ENCODE measurements at regions not wholly inside any gene's neighbourhood (a gene's known extent, or its start where the extent isn't known, plus 50 kb on each side); places are given as distances from the start of the nearest gene placed in this dataset.
"Not testable (repeated sequence)": the region's sequence is repeated elsewhere in the genome, so short reads cannot be mapped to it uniquely, and the experiment has no call there.

GRCh38 chr7:118869141-118869540, 644.6 kb downstream of the ANKRD7 start:
- not testable (repeated sequence) for DNase-seq; H3K27me3 ChIP-seq (ENCODE audit: control insufficient read depth, insufficient read depth, low read length); H3K4me1 ChIP-seq (ENCODE audit: control insufficient read depth, insufficient read depth, low read length); H3K4me3 ChIP-seq (ENCODE audit: low read length); H3K36me3 ChIP-seq (ENCODE audit: control insufficient read depth, insufficient read depth, low read length); H3K9me3 ChIP-seq (ENCODE audit: control insufficient read depth, low read depth, low read length); H3K27ac ChIP-seq (ENCODE audit: low read length)
- WGBS (ENCODE audit: insufficient coverage, low lambda C conversion rate): no CpG with 5 or more reads among the region's 2 CpGs

- Histone ChIP-seq H3K36me3 (ENCODE audit: control insufficient read depth, insufficient read depth, low read length) (no peaks in the 10 kb centered on the region), H3K4me1 (ENCODE audit: control insufficient read depth, insufficient read depth, low read length) (no peaks in the 10 kb centered on the region), H3K4me3 (ENCODE audit: low read length) (no peak overlapping the region), H3K27me3 (ENCODE audit: control insufficient read depth, insufficient read depth, low read length) (no peaks in the 10 kb centered on the region), H3K9me3 (ENCODE audit: control insufficient read depth, low read depth, low read length) (no peaks in the 10 kb centered on the region), H3K27ac (ENCODE audit: low read length) (no peak overlapping the region)
- no peak for DNase-seq
- 80% methylated on average over 1 of the region's 4 CpGs for WGBS (ENCODE audit: insufficient coverage, low lambda C conversion rate)
Observed at GRCh38 chr7:118870187-118870586, 645.7 kb downstream of the ANKRD7 start.

- DNase-seq: no peak
- WGBS (ENCODE audit: insufficient coverage, low lambda C conversion rate): 33% methylated on average over 3 of the region's 3 CpGs
- Histone ChIP-seq H3K4me1 (ENCODE audit: control insufficient read depth, insufficient read depth, low read length) (no peaks in the 10 kb centered on the region), H3K9me3 (ENCODE audit: control insufficient read depth, low read depth, low read length) (no peaks in the 10 kb centered on the region), H3K27me3 (ENCODE audit: control insufficient read depth, insufficient read depth, low read length) (no peaks in the 10 kb centered on the region), H3K4me3 (ENCODE audit: low read length) (no peak overlapping the region), H3K36me3 (ENCODE audit: control insufficient read depth, insufficient read depth, low read length) (no peaks in the 10 kb centered on the region), H3K27ac (ENCODE audit: low read length) (no peak overlapping the region)
Observed at GRCh38 chr7:118872568-118872967, 648.1 kb downstream of the ANKRD7 start.

DNA sequence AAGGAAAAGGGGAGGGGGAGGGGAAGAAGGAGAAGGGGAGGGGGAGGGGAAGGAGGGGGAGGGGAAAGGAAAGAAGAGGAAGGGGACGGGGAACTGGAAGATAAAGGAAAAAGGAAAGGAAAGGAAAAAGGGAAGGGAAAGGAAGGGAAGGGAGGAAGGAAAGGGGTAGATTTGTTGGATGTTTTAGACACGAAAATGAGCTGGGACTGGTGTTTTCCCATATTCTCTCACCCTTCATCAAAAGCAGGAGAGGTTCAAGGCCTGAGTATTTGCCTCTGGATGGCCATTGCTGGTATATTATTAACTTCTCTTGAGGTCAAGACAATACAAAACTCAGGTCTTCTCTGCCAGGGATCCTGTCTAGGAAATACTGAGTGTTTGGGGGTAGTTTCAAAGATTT, 652.7 kb downstream of the ANKRD7 start:
- H3K27me3 ChIP-seq (ENCODE audit: control insufficient read depth, insufficient read depth, low read length): no peaks in the 10 kb centered on the region
- H3K9me3 ChIP-seq (ENCODE audit: control insufficient read depth, low read depth, low read length): no peaks in the 10 kb centered on the region
- no peaks in the 10 kb centered on the region for H3K4me1 ChIP-seq (ENCODE audit: control insufficient read depth, insufficient read depth, low read length)
- no peak overlapping the region for H3K27ac ChIP-seq (ENCODE audit: low read length)
- no peaks in the 10 kb centered on the region for H3K36me3 ChIP-seq (ENCODE audit: control insufficient read depth, insufficient read depth, low read length)
- DNase-seq: no peak
- no peak overlapping the region for H3K4me3 ChIP-seq (ENCODE audit: low read length)
- WGBS (ENCODE audit: insufficient coverage, low lambda C conversion rate): 80% methylated on average over 1 of the region's 2 CpGs

- no peak for DNase-seq
- Histone ChIP-seq H3K4me3 (ENCODE audit: low read length) (no peak overlapping the region), H3K36me3 (ENCODE audit: control insufficient read depth, insufficient read depth, low read length) (no peaks in the 10 kb centered on the region), H3K4me1 (ENCODE audit: control insufficient read depth, insufficient read depth, low read length) (no peaks in the 10 kb centered on the region), H3K27ac (ENCODE audit: low read length) (no peak overlapping the region), H3K27me3 (ENCODE audit: control insufficient read depth, insufficient read depth, low read length) (no peaks in the 10 kb centered on the region), H3K9me3 (ENCODE audit: control insufficient read depth, low read depth, low read length) (no peaks in the 10 kb centered on the region)
Observed at GRCh38 chr7:118878336-118878735, 653.8 kb downstream of the ANKRD7 start.

DNA sequence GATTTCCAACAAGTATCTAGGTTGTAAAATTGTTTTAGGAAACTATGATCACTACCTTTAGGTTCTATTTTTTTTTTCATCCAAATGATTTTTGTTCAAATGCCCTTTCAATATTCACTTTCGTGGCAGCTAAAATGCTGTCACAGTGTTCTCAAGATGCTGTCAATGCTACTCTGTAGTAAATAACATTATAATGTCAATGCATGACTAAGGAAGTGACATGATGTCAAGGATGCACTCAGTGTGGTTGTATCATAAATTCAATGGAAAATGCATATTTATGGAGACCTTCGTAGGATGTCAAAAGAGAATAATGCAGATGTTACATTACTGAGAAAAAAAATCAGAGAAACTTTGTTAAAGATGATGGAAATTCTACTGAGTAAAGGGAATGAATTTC, 673.8 kb downstream of the ANKRD7 start:
- Histone ChIP-seq H3K36me3 (ENCODE audit: control insufficient read depth, insufficient read depth, low read length) (no peaks in the 10 kb centered on the region), H3K4me1 (ENCODE audit: control insufficient read depth, insufficient read depth, low read length) (no peaks in the 10 kb centered on the region), H3K27me3 (ENCODE audit: control insufficient read depth, insufficient read depth, low read length) (no peaks in the 10 kb centered on the region), H3K27ac (ENCODE audit: low read length) (no peak overlapping the region), H3K4me3 (ENCODE audit: low read length) (no peak overlapping the region), H3K9me3 (ENCODE audit: control insufficient read depth, low read depth, low read length) (no peaks in the 10 kb centered on the region)
- WGBS (ENCODE audit: insufficient coverage, low lambda C conversion rate): 100% methylated on average over 2 of the region's 2 CpGs
- DNase-seq: no peak

DNA sequence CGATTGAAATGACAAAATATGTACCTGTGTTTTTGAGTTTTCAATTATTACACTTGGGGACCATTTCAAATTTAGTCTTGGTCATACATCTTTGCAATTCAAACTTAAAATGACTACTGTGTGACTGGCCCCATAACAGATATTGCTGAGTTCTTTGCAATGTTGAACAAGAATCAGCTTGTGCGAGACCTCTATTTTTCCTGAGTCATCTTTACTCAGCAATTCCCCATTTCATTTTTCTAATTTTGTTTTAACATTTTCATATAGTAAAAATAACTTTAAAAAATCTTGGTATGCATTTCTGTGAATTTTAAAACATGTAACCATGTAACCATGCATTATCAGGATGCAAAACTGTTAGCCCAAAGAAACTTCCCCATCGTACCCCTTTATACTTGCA, 678.1 kb downstream of the ANKRD7 start:
- WGBS (ENCODE audit: insufficient coverage, low lambda C conversion rate): 89% methylated on average over 1 of the region's 3 CpGs
- Histone ChIP-seq H3K27me3 (ENCODE audit: control insufficient read depth, insufficient read depth, low read length) (no peaks in the 10 kb centered on the region), H3K27ac (ENCODE audit: low read length) (no peak overlapping the region), H3K9me3 (ENCODE audit: control insufficient read depth, low read depth, low read length) (no peaks in the 10 kb centered on the region), H3K36me3 (ENCODE audit: control insufficient read depth, insufficient read depth, low read length) (no peaks in the 10 kb centered on the region), H3K4me3 (ENCODE audit: low read length) (no peak overlapping the region), H3K4me1 (ENCODE audit: control insufficient read depth, insufficient read depth, low read length) (no peaks in the 10 kb centered on the region)
- no peak for DNase-seq

- Histone ChIP-seq H3K27ac (ENCODE audit: low read length) (no peak overlapping the region), H3K36me3 (ENCODE audit: control insufficient read depth, insufficient read depth, low read length) (no peaks in the 10 kb centered on the region), H3K4me3 (ENCODE audit: low read length) (no peak overlapping the region), H3K9me3 (ENCODE audit: control insufficient read depth, low read depth, low read length) (no peaks in the 10 kb centered on the region), H3K4me1 (ENCODE audit: control insufficient read depth, insufficient read depth, low read length) (no peaks in the 10 kb centered on the region), H3K27me3 (ENCODE audit: control insufficient read depth, insufficient read depth, low read length) (no peaks in the 10 kb centered on the region)
- no peak for DNase-seq
- no CpG with 5 or more reads among the region's 8 CpGs for WGBS (ENCODE audit: insufficient coverage, low lambda C conversion rate)
Observed at GRCh38 chr7:118907911-118908527, 683.5 kb downstream of the ANKRD7 start.

DNA sequence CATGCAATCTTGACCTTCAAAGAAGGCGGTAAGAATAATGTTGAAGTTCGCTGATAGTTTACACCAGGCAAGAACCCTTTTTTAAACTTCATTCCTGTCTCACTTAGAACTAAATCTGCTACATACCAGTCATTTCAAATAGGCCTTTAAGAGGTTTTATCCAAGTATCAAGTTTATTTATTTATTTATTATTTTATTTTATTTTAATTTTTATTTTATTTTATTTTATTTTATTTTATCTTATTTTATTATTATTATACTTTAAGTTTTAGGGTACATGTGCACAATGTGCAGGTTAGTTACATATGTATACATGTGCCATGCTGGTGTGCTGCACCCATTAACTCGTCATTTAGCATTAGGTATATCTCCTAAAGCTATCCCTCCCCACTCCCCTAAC, 691.6 kb downstream of the ANKRD7 start:
- WGBS (ENCODE audit: insufficient coverage, low lambda C conversion rate): 100% methylated on average over 1 of the region's 3 CpGs
- not testable (repeated sequence) for H3K9me3 ChIP-seq (ENCODE audit: control insufficient read depth, low read depth, low read length)

DNA sequence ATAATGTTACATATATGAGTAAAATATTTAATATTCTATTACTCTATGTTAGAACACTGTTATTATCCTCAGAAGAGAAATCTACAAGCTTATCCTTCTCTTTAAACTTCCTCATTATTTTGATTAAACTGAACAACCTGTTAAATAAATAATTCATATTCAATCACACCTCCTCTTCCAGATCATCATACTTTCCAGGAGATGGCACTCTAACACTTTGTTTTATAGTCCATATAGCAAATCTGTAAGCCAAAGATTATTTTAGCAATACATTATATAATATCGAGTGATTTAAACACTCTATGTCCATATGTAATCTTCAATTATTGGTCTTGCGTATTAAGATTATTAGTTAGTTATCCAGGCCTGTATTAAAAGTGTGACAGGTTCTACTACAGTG, 694.1 kb downstream of the ANKRD7 start:
- no peak for DNase-seq
- H3K36me3 ChIP-seq (ENCODE audit: control insufficient read depth, insufficient read depth, low read length): no peaks in the 10 kb centered on the region
- WGBS (ENCODE audit: insufficient coverage, low lambda C conversion rate): no CpG with 5 or more reads among the region's 2 CpGs
- no peaks in the 10 kb centered on the region for H3K9me3 ChIP-seq (ENCODE audit: control insufficient read depth, low read depth, low read length)
- H3K27me3 ChIP-seq (ENCODE audit: control insufficient read depth, insufficient read depth, low read length): no peaks in the 10 kb centered on the region
- no peaks in the 10 kb centered on the region for H3K4me1 ChIP-seq (ENCODE audit: control insufficient read depth, insufficient read depth, low read length)
- no peak overlapping the region for H3K27ac ChIP-seq (ENCODE audit: low read length)
- H3K4me3 ChIP-seq (ENCODE audit: low read length): no peak overlapping the region

More for the DNA sequence above, 691.6 kb downstream of the ANKRD7 start:
- not testable (repeated sequence) for H3K27ac ChIP-seq (ENCODE audit: low read length); DNase-seq; H3K4me1 ChIP-seq (ENCODE audit: control insufficient read depth, insufficient read depth, low read length); H3K4me3 ChIP-seq (ENCODE audit: low read length); H3K27me3 ChIP-seq (ENCODE audit: control insufficient read depth, insufficient read depth, low read length); H3K36me3 ChIP-seq (ENCODE audit: control insufficient read depth, insufficient read depth, low read length)

DNA sequence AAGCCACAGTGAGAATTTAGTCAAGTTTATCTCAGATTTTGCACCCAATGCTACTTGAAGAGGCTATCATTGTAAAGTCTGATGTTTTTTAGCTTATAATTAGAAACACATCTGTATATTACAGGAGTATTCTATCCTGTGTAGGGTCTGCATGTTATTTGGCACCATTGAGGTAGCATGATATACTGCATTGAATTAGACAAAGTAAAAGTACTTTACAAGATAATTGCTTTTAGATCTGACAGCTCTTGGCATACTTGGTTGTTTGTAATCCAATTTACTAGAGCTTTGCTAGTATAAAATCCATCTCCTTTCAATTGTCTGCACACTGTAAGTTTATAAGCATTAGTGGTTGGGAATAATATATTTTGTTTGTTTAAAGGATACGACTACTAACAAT, 714.3 kb downstream of the ANKRD7 start:
- Histone ChIP-seq H3K4me3 (ENCODE audit: low read length) (no peak overlapping the region), H3K9me3 (ENCODE audit: control insufficient read depth, low read depth, low read length) (no peaks in the 10 kb centered on the region), H3K27ac (ENCODE audit: low read length) (no peak overlapping the region), H3K27me3 (ENCODE audit: control insufficient read depth, insufficient read depth, low read length) (no peaks in the 10 kb centered on the region), H3K4me1 (ENCODE audit: control insufficient read depth, insufficient read depth, low read length) (no peaks in the 10 kb centered on the region), H3K36me3 (ENCODE audit: control insufficient read depth, insufficient read depth, low read length) (no peaks in the 10 kb centered on the region)
- no peak for DNase-seq
- no CpG with 5 or more reads among the region's 1 CpG for WGBS (ENCODE audit: insufficient coverage, low lambda C conversion rate)

Measured in large intestine (tissue), 3 donors.